ENCODE measurements at regions not wholly inside any gene's neighbourhood (a gene's known extent, or its start where the extent isn't known, plus 50 kb on each side); places are given as distances from the start of the nearest gene placed in this dataset.

DNA sequence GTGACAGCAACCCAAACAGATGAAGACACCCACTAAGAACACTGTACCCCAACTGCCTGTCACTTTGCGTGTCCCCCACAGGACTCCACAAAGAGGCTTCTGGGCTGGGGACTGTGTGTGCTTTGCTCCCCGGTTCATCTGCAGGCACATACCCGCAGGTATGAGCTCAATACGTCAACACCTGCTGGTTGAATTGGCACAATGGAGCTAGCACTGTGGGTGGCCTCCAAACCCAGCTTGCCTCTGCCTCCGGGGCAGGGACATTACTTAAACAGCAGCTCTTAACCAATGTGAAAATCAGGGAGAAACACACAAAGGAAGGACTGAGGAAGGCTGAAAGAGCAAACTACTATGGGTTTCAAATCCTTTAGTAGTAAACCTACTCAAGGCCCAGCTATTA, 140.2 kb upstream of the TIAM1 start:
- TF ChIP-seq ZNF407 (IDR thresholded peaks at IDR 0.05; ENCODE audit: low read depth) (no peak), NR2C1 (IDR thresholded peaks at IDR 0.05) (no peak), NR2C1 (tag; IDR thresholded peaks at IDR 0.05) (no peak), ZBTB8A (IDR thresholded peaks at IDR 0.05; ENCODE audit: partially characterized antibody) (no peak), SNRNP70 (optimal IDR thresholded peaks at IDR 0.05; ENCODE audit: low read depth, low read length) (no peak), EGR1 (conservative IDR thresholded peaks at IDR 0.05) (no peak), CTCF (IDR thresholded peaks at IDR 0.05 in 2 of 3, conservative IDR thresholded peaks at IDR 0.05 in 1 of 3; ENCODE audit: insufficient read depth in 2 of 3, low read depth in 1 of 3, low read length in 3 of 3) (no peak), MYC (IDR thresholded peaks at IDR 0.05; ENCODE audit: low read depth, low read length) (no peak), MYC (CRISPR knock-in tag; IDR thresholded peaks at IDR 0.05; ENCODE audit: borderline replicate concordance, low read depth) (no peak), ZNF76 (CRISPR knock-in tag; IDR thresholded peaks at IDR 0.05; ENCODE audit: borderline replicate concordance) (no peak), TAF1 (IDR thresholded peaks at IDR 0.05; ENCODE audit: control insufficient read depth, extremely low read depth, insufficient read depth, low read length, severe bottlenecking) (no peak), CBFA2T2 (conservative IDR thresholded peaks at IDR 0.05) (no peak), ZKSCAN1 (IDR thresholded peaks at IDR 0.05; ENCODE audit: low read depth, low read length) (no peak), GATAD2B (IDR thresholded peaks at IDR 0.05; ENCODE audit: borderline replicate concordance) (no peak)
